ENCODE measurements at regions not wholly inside any gene's neighbourhood (a gene's known extent, or its start where the extent isn't known, plus 50 kb on each side); places are given as distances from the start of the nearest gene placed in this dataset.
"Not testable (repeated sequence)": the region's sequence is repeated elsewhere in the genome, so short reads cannot be mapped to it uniquely, and the experiment has no call there.

DNA sequence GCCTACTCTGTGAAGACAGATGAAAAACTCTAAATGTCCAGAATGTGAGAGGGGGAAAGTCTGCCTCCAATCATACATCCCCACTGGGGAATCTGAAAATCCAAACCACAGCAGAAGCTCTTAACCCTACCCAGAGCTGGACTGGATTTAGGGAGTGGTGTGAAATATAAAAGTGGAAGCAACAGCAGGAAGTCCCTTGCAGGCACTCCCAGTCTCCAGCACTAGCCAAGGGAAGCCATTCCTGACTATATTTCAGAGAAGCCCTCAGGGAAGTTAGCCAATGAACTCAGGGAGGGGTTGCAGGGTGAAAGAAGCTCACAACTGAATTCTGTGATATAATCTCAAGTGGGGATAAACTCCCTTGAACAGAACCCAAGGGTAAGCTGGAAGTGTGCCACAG is 51.5 kb downstream of the CRPPA start:
- no peak for DNase-seq (ENCODE audit: low read depth in 1 of 2, low spot score in 1 of 2)
- H3K9me3 ChIP-seq (ENCODE audit: low read depth) = no peaks in the 10 kb centered on the region
- H3K4me1 ChIP-seq (ENCODE audit: low read depth) = no peaks in the 10 kb centered on the region
- no peak overlapping the region for H3K27ac ChIP-seq
- H3K36me3 ChIP-seq = no peaks in the 10 kb centered on the region
- H3K4me3 ChIP-seq = no peak overlapping the region
- no peaks in the 10 kb centered on the region for H3K27me3 ChIP-seq
- TF ChIP-seq CTCF (IDR thresholded peaks at IDR 0.05; ENCODE audit: low read depth, low read length) = no peak

GRCh38 chr7:16369309-16369708 is 52.0 kb downstream of the CRPPA start:
- not testable (repeated sequence) for H3K36me3 ChIP-seq; H3K9me3 ChIP-seq (ENCODE audit: low read depth); DNase-seq (ENCODE audit: low read depth in 1 of 2, low spot score in 1 of 2); H3K4me1 ChIP-seq (ENCODE audit: low read depth); H3K27ac ChIP-seq; H3K27me3 ChIP-seq; H3K4me3 ChIP-seq

- no peak for DNase-seq (ENCODE audit: low read depth in 1 of 2, low spot score in 1 of 2)
- TF ChIP-seq CTCF (IDR thresholded peaks at IDR 0.05; ENCODE audit: low read depth, low read length) = no peak
- no peaks in the 10 kb centered on the region for H3K36me3 ChIP-seq
Measured at GRCh38 chr7:16368885-16369284, 52.5 kb downstream of the CRPPA start.

GRCh38 chr7:16367115-16367514 is 54.2 kb downstream of the CRPPA start:
- Histone ChIP-seq H3K4me1 (ENCODE audit: low read depth) (no peaks in the 10 kb centered on the region), H3K27me3 (no peaks in the 10 kb centered on the region), H3K27ac (no peak overlapping the region), H3K4me3 (no peak overlapping the region), H3K9me3 (ENCODE audit: low read depth) (no peaks in the 10 kb centered on the region), H3K36me3 (no peaks in the 10 kb centered on the region)
- TF ChIP-seq CTCF (IDR thresholded peaks at IDR 0.05; ENCODE audit: low read depth, low read length) = no peak
- no peak for DNase-seq (ENCODE audit: low read depth in 1 of 2, low spot score in 1 of 2)

More at GRCh38 chr7:16368885-16369284, 52.5 kb downstream of the CRPPA start:
- Histone ChIP-seq H3K9me3 (ENCODE audit: low read depth) (no peaks in the 10 kb centered on the region), H3K27ac (no peak overlapping the region), H3K27me3 (no peaks in the 10 kb centered on the region), H3K4me3 (no peak overlapping the region), H3K4me1 (ENCODE audit: low read depth) (no peaks in the 10 kb centered on the region)

DNA sequence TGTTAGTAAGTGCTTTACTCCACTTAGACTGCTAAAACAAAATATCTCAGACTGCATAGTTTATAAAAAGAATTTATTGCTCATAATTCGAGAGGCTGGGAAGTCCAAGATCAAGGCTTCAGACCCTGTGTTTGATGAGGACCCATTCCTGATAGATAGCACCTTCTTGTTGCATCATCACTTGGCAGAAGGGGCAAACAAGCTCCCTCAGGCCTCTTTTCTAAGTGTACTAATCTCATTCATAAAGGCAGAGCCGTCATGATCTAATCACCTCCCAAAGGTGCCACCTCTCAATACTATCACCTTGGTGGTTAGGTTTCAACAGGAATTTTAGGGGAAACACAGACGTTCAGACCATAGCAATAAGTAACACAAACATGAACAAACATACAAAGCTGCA is 55.4 kb downstream of the CRPPA start:
- H3K36me3 ChIP-seq = no peaks in the 10 kb centered on the region

GRCh38 chr7:16365177-16365576 is 56.2 kb downstream of the CRPPA start:
- H3K27me3 ChIP-seq = no peaks in the 10 kb centered on the region
- H3K27ac ChIP-seq = no peak overlapping the region
- no peak for TF ChIP-seq CTCF (IDR thresholded peaks at IDR 0.05; ENCODE audit: low read depth, low read length)
- H3K4me3 ChIP-seq = no peak overlapping the region
- no peaks in the 10 kb centered on the region for H3K9me3 ChIP-seq (ENCODE audit: low read depth)
- no peak for DNase-seq (ENCODE audit: low read depth in 1 of 2, low spot score in 1 of 2)
- H3K4me1 ChIP-seq (ENCODE audit: low read depth) = no peaks in the 10 kb centered on the region
- H3K36me3 ChIP-seq = no peaks in the 10 kb centered on the region

More for the DNA sequence above, 55.4 kb downstream of the CRPPA start:
- no peak overlapping the region for H3K27ac ChIP-seq
- no peaks in the 10 kb centered on the region for H3K4me1 ChIP-seq (ENCODE audit: low read depth)
- H3K9me3 ChIP-seq (ENCODE audit: low read depth) = no peaks in the 10 kb centered on the region
- TF ChIP-seq CTCF (IDR thresholded peaks at IDR 0.05; ENCODE audit: low read depth, low read length) = no peak
- H3K27me3 ChIP-seq = no peaks in the 10 kb centered on the region
- no peak overlapping the region for H3K4me3 ChIP-seq
- no peak for DNase-seq (ENCODE audit: low read depth in 1 of 2, low spot score in 1 of 2)
